GM12892 (cell line): ENCODE measurements at regions not wholly inside any gene's neighbourhood (a gene's known extent, or its start where the extent isn't known, plus 50 kb on each side); places are given as distances from the start of the nearest gene placed in this dataset.
"Not testable (repeated sequence)": the region's sequence is repeated elsewhere in the genome, so short reads cannot be mapped to it uniquely, and the experiment has no call there.

Source experiments
- DNase-seq: peaks from one replicate; pipeline ENCODE4 v3.0.0; 2011; ENCODE audit not compliant: insufficient read length
- FAIRE-seq: peaks from 2 replicates; lab custom pipeline; 2011; peaks lifted over from hg19 to GRCh38; lab: Jason Lieb, UNC
- POLR2A ChIP-seq: IDR thresholded peaks from 2 replicates; pipeline ENCODE4 v1.6.1; 2011; ENCODE audit warnings: low read depth, low read length, control low read depth
- POLR2AphosphoS5 ChIP-seq: IDR thresholded peaks from 2 replicates; pipeline ENCODE4 v1.6.1; 2011; ENCODE audit warnings: low read depth, low read length, control low read depth
- TAF1 ChIP-seq: IDR thresholded peaks from 2 replicates; pipeline ENCODE4 v1.6.1; 2011; ENCODE audit warnings: low read depth, mild to moderate bottlenecking, control low read depth, low read length, borderline replicate concordance

DNA sequence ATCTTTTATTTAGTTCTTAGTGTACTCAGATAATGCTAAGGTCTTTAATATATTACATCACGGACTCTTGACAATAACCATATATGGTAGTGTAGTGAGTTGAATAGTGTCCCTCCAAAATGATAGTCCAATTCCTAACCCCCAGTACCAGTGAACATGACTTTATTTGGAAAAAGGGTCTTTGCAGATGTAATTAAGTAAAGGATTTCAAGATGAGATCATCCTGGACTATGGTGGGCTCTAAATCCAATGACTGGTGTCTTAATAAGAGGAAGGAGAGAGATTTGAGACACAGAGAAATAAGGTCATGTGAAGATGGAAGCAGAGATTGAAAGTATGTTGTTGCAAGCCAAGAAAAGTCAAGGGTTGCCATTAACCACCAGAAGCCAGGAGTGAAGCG is 236.5 kb upstream of the DIPK2B start:
- FAIRE-seq (no peak), DNase-seq (no peak)
- TF ChIP-seq TAF1 (no peak), POLR2A (no peak), POLR2AphosphoS5 (no peak)

DNA sequence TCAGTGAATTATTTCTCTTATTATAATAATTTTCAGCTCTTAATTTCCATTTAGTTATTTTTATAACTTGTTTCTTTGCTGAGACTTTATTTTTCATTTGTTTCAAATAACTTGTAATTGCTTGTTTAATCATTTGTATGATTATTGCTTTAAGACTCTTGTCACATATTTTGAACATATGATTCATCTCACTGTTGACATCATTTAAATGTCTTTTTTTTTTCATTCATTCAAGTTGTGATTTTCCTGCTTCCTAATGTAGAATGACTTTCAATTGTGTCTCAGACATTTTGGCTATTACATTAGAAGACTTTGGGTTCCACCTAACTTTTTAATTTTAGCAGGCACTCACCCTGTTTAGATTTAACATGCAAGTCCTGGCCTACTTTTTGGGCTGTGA is 234.8 kb upstream of the DIPK2B start:
- TF ChIP-seq POLR2AphosphoS5 (no peak), POLR2A (no peak), TAF1 (no peak)
- no peak for FAIRE-seq
- DNase-seq: no peak

DNA sequence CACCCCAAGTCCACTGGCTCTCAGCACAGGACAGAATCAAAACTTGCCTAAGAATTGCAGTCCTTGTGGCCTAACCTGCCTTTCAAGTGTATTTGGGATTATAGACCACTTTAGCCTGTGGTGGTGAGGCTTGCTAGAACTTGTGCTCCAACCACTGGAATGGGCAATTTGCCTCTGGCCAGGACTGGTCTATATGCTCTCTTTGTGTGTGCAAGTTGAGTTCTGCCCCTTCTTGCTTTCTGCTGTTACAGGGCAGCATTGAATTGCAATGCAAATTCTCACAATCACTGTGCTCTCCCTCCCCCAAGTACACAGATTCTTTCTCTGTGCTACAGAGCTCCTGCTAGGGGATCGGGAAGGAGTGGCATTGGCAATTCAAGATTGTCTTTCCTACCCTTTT is 233.6 kb upstream of the DIPK2B start:
- FAIRE-seq (no peak), DNase-seq (no peak)
- TF ChIP-seq POLR2A (no peak), TAF1 (no peak), POLR2AphosphoS5 (no peak)

DNA sequence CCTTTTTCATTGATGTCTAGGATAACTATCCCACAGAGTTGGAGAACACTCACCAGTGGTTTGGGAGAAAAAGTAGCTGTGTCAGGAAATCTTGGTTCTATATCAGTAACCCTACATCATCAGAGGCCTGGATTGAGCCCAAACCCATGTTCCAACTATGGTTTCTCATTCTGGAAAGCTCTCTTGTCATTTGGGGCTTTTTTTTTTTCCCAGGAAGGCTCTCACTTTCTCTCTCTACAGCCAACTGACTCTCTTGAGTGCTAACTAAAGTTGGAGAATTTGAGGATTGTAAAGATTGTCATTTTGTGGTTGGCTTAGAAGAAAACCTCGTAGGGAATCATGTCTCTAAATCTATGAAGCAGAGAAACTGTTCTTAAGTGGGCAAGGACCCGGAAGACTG is 228.2 kb upstream of the DIPK2B start:
- TF ChIP-seq TAF1: no peak
- TF ChIP-seq POLR2A: no peak
- no peak for TF ChIP-seq POLR2AphosphoS5
- DNase-seq: no peak
- no peak for FAIRE-seq

DNA sequence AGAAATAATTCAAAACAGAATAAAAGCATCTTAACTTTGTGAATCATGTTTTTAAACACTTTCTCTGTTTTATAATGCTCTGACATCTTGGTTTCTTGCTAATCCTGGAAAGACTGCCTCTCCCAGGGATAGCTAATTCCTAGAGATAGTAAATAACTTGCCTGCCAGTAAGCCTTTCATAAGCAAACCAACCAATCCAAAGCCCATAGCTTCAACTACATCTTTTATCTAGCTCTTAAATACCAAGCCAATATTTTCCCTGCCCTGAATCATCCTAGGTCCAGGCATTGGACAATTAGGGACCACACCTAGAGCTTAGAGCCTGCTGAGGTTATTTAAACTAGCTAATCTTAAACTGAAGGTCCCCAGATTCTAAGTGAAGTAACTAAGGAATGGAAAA is 223.7 kb upstream of the DIPK2B start:
- FAIRE-seq: no peak
- no peak for TF ChIP-seq TAF1
- TF ChIP-seq POLR2A: no peak
- no peak for TF ChIP-seq POLR2AphosphoS5
- no peak for DNase-seq

DNA sequence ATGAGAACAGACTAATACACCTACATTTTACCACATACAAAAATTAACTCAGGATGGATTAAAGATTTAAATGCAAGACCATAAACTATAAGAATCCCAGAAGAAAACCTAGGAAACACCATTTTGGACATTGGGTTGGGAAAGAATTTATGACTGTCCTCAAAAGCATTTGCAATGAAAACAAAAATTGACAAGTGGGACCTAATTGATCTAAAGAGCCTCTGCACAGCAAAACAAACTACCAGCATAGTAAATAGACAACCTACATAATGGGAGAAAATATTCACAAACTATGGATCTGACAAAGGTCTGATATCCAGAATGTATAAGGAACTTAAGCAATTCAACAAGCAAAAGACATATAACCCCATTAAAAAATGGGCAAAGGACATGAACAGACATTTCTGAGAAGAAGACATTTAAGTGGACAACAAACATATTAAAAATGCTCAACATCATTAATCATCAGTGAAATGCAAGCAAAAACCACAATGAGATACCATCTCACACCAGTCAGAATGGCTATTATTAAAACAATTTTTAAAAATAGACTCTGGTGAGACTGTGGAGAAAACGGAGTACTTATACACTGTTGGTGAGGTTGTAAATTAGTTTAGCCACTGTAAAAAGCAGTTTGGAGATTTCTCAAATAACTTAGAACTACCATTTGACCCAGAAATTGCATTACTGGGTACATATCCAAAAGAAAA is 221.7 kb upstream of the DIPK2B start:
- TF ChIP-seq TAF1 (no peak), POLR2AphosphoS5 (no peak), POLR2A (no peak)
- FAIRE-seq (no peak), DNase-seq (no peak)

DNA sequence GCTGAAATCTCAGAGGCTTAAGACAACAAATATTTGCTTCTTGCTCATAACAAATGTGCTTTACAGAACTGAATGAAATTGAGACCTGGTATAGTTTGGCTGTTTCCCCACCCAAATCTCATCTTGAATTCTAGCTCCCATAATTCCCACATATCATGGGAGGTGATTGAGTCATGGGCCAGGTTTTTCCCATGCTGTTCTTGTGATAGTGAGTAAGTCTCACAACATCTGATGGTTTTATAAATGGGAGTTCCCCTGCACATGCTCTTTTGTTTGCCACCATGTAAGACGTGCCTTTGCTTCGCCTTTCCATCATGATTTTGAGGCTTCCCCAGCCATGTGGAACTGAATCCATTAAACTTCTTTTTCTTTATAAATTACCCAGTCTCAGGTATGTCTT is 221.1 kb upstream of the DIPK2B start:
- TF ChIP-seq TAF1 (no peak), POLR2AphosphoS5 (no peak), POLR2A (no peak)
- FAIRE-seq (no peak), DNase-seq (no peak)

DNA sequence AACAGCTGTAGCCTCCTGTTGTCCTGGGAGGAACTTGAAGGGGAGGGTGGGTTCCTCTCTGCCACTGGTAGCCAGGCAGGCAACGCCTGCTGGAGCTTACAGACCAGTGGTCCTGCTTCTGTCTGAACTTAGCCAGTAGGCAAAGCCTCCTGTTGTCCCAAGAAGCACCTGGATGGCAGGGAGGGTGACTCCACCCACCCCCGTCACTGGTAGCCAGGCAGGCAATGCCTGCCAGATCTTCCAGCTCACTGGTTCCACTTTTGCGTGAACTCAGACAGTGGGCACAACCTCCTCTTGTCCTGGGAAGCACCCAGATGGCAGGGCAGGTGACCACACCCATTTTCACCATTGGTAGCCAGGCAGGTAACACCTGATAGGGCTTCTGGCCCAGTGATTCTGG is 203.5 kb upstream of the DIPK2B start:
- FAIRE-seq (no peak), DNase-seq (no peak)
- TF ChIP-seq POLR2AphosphoS5 (no peak), POLR2A (no peak), TAF1 (no peak)

DNA sequence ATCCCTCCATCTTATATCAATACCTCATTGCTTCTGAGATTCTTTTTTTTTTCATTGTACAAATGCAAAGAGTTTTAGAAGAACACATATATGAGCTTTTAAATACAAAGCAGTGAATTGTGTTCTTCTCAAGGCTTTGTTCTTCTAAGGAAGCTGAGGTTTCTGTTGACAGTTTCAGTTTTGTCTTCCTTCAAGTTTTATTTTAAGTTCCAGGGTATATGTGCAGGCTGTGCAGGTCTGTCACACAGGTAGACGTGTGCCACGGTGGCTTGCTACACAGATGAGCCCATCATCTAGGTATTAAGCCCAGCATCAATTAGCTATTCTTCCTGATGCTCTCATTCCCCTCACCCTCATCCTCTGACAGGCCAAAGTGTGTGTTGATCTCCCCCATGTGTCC is 201.2 kb upstream of the DIPK2B start:
- no peak for TF ChIP-seq POLR2A
- no peak for TF ChIP-seq TAF1
- no peak for TF ChIP-seq POLR2AphosphoS5
- FAIRE-seq (no peak), DNase-seq (no peak)

DNA sequence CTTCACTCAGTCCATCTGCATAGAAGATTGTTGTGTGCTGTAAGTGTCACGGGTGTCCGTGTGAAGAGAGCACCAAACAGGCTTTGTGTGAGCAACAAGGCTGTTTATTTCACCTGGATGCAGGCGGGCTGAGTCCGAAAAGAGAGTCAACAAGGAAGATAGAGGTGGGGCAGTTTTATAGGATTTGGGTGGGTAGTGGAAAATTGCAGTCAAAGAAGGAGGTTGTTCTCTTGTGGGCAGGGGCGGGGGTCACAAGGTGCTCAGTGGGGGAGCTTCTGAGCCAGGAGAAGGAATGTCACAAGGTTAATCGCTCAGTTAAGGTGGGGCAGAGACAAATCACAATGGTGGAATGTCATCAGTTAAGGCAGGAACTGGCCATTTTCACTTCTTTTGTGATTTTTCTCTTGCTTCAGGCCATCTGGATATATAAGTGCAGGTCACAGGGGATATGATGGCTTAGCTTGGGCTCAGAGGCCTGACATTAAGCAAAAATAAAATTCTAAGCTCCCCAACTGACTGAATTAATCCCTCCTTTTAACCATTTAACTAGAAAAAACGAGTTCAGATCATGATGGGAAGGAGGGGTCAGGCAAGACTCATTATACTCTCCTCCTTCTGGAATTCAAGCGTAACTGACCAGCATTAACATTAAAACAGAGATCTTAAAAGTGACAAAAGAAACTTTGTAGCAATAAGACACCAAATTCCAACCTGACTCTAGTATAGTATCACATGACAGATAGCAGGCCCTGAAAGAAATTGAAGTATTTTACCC is 200.5 kb upstream of the DIPK2B start:
- not testable (repeated sequence) for FAIRE-seq, DNase-seq

DNA sequence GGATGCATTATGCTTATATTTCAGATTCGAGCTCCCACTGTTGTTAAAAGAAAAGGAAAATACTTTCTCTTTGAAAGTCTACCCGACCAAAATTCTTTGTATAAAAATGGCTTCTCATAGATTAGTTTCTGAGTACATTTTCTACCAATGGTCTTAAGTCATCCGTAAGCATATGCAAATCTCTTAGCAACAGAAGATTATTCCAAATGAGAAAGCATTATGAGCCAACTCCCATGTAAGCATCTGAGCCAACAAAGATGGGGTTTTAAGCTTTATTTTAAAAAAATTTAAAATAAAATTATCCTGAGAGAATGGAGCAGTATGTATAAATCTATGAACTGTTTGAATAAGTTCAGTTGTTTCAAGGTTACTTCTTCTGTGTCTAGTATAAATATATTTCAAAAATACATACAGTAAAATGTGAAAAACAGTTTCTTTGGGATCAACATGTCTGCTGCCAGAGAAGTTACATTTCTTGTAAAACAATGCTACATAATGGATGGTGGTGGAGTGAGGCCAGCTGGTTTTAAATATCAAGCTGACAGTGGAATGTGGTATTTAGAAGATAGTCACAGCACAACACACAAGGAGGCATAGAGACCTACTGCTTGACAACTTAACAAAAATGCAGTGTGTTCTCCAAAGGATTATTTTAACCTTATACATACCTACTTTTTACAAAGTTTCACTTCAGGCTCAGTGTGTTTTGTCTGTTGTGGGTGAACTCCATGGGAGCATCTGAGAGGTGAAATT is 199.5 kb upstream of the DIPK2B start:
- TF ChIP-seq TAF1 (no peak), POLR2AphosphoS5 (no peak), POLR2A (no peak)
- FAIRE-seq (no peak), DNase-seq (no peak)
